ENCODE measurements at regions not wholly inside any gene's neighbourhood (a gene's known extent, or its start where the extent isn't known, plus 50 kb on each side); places are given as distances from the start of the nearest gene placed in this dataset.

DNA sequence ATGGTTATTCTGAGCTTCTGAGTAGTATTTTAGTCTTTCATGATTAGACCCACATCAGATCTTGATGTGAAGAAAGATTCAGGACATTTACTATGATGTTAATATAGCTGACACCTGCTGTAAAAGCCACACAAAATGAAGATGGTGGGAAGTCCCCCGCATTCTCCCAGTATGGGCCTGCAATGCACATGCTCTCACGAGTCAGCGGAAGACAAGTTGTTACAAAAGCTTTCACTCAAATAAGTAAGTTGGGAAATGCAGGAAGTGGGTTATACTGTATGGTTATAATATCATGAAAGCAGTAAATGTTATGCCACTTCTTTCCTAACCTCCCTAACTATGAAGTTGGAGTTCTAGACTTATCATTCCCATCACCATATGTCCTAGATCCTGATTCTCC is 171.9 kb downstream of the KLF5 start:
- TF ChIP-seq, protein P1, sequence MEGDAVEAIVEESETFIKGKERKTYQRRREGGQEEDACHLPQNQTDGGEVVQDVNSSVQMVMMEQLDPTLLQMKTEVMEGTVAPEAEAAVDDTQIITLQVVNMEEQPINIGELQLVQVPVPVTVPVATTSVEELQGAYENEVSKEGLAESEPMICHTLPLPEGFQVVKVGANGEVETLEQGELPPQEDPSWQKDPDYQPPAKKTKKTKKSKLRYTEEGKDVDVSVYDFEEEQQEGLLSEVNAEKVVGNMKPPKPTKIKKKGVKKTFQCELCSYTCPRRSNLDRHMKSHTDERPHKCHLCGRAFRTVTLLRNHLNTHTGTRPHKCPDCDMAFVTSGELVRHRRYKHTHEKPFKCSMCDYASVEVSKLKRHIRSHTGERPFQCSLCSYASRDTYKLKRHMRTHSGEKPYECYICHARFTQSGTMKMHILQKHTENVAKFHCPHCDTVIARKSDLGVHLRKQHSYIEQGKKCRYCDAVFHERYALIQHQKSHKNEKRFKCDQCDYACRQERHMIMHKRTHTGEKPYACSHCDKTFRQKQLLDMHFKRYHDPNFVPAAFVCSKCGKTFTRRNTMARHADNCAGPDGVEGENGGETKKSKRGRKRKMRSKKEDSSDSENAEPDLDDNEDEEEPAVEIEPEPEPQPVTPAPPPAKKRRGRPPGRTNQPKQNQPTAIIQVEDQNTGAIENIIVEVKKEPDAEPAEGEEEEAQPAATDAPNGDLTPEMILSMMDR (IDR thresholded peaks at IDR 0.05; ENCODE audit: poor library complexity, severe bottlenecking): no peak
- Histone ChIP-seq H3K4me1 (ENCODE audit: insufficient read depth, poor library complexity, severe bottlenecking) (no peaks in the 10 kb centered on the region), H3K27ac (ENCODE audit: poor library complexity, severe bottlenecking) (no peak overlapping the region), H3K9me3 (ENCODE audit: severe bottlenecking) (no peaks in the 10 kb centered on the region), H3K36me3 (ENCODE audit: low read depth) (no peaks in the 10 kb centered on the region), H3K27me3 (ENCODE audit: insufficient read depth, poor library complexity, severe bottlenecking) (no peaks in the 10 kb centered on the region), H3K4me3 (ENCODE audit: severe bottlenecking) (no peak overlapping the region)
- DNase-seq (ENCODE audit: low spot score): no peak
- ATAC-seq (ENCODE audit: low read depth): 0 out of 3 replicates have a peak, but pooled peaks have one; percentile 35

DNA sequence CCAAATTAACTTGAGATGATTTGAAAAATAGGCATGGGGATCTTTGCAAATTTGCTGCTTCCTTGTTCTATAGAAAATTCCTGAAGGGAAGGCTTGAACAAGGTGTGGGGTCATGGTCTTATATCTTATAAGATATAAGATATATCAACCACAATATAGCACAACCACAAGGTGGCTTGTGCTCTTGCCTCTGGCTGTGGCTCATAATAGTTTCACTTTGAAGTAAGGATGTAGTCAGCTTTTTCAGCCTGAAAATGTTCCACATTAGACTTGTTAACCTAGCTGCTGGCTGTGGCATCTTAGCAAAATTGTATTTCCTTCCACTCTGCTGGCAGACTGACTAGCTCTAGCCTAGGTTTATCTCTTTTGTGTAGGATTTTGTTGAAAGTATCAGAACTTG is 169.7 kb downstream of the KLF5 start:
- ATAC-seq (ENCODE audit: low read depth): no peak
- H3K36me3 ChIP-seq (ENCODE audit: low read depth): no peaks in the 10 kb centered on the region
- H3K4me3 ChIP-seq (ENCODE audit: severe bottlenecking): no peak overlapping the region
- TF ChIP-seq, protein P1 (IDR thresholded peaks at IDR 0.05; ENCODE audit: poor library complexity, severe bottlenecking): peak; percentile 26
- H3K27me3 ChIP-seq (ENCODE audit: insufficient read depth, poor library complexity, severe bottlenecking): no peaks in the 10 kb centered on the region
- peaks cover 10% of the 10 kb centered on the region for H3K4me1 ChIP-seq (ENCODE audit: insufficient read depth, poor library complexity, severe bottlenecking)
- no peak overlapping the region for H3K27ac ChIP-seq (ENCODE audit: poor library complexity, severe bottlenecking)
- no peaks in the 10 kb centered on the region for H3K9me3 ChIP-seq (ENCODE audit: severe bottlenecking)
- DNase-seq (ENCODE audit: low spot score): no peak

DNA sequence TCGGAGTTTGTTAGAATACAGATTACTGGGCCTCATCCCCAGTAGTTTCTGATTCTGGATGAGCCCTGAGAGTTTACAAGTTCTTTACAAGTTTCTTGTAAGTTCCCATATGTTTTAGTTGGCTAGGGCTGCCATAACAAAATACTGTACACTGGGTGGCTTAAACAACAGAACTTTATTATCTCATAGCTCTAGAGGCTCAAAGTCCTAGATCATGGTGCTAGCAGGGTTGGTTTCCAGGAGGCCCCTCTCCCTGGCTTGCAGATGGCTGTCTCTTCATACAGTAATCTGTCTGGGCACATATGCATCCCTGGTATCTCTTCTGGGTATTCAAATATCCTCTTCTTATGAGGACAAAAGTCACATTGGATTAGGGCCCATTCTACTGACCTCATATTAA is 167.2 kb downstream of the KLF5 start:
- H3K9me3 ChIP-seq (ENCODE audit: severe bottlenecking): no peaks in the 10 kb centered on the region
- DNase-seq (ENCODE audit: low spot score) (no peak), ATAC-seq (ENCODE audit: low read depth) (no peak)
- no peaks in the 10 kb centered on the region for H3K36me3 ChIP-seq (ENCODE audit: low read depth)
- TF ChIP-seq, protein P1 (IDR thresholded peaks at IDR 0.05; ENCODE audit: poor library complexity, severe bottlenecking): no peak
- no peak overlapping the region for H3K27ac ChIP-seq (ENCODE audit: poor library complexity, severe bottlenecking)
- no peak overlapping the region for H3K4me3 ChIP-seq (ENCODE audit: severe bottlenecking)
- no peaks in the 10 kb centered on the region for H3K27me3 ChIP-seq (ENCODE audit: insufficient read depth, poor library complexity, severe bottlenecking)
- H3K4me1 ChIP-seq (ENCODE audit: insufficient read depth, poor library complexity, severe bottlenecking): peaks cover 10% of the 10 kb centered on the region

DNA sequence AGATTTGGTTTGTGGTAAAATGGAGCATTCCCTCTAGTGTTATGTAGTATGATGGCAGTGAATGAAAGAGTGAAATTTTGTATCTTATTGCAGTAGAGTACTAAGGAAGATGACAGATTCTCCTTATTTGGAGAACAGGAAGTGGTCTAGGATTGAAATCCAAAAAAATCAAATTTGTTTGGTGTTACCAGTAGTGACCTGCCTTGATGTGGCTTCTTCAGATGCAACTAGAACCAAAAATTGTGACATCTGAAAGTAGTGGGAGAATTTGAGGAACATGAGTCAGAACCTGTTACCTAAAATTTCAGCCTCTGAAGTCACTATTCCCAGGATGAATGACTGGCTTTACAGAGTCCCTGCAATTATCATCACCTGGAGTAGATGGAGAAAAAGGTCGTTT is 165.9 kb downstream of the KLF5 start:
- H3K4me1 ChIP-seq (ENCODE audit: insufficient read depth, poor library complexity, severe bottlenecking): peaks cover 10% of the 10 kb centered on the region
- no peaks in the 10 kb centered on the region for H3K36me3 ChIP-seq (ENCODE audit: low read depth)
- DNase-seq (ENCODE audit: low spot score) (no peak), ATAC-seq (ENCODE audit: low read depth) (peak; percentile 54)
- no peak overlapping the region for H3K4me3 ChIP-seq (ENCODE audit: severe bottlenecking)
- H3K27ac ChIP-seq (ENCODE audit: poor library complexity, severe bottlenecking): peak overlapping the region; percentile 6
- TF ChIP-seq, protein P1 (IDR thresholded peaks at IDR 0.05; ENCODE audit: poor library complexity, severe bottlenecking): no peak
- no peaks in the 10 kb centered on the region for H3K9me3 ChIP-seq (ENCODE audit: severe bottlenecking)
- no peaks in the 10 kb centered on the region for H3K27me3 ChIP-seq (ENCODE audit: insufficient read depth, poor library complexity, severe bottlenecking)

DNA sequence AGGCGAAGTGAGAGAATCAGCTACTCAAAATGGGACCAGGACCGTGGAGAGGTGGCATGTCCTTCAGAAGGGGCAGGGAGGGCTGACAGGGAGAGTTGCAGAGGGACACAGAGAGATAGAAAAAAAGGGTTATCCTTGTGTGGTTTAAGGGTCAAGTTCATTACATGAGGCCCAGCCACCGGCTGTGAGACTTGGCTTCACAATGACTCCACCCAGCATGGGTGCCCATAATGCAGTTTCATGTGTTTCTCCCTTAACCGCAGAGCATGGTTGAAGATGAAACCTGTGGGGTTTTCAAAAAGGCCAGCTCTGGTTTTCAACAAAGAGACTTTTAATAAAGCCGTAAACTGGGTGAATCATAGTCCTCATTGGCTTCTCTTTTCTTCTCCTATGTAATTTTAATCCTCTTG is 164.6 kb downstream of the KLF5 start:
- no peak overlapping the region for H3K27ac ChIP-seq (ENCODE audit: poor library complexity, severe bottlenecking)
- no peak overlapping the region for H3K4me3 ChIP-seq (ENCODE audit: severe bottlenecking)
- DNase-seq (ENCODE audit: low spot score) (no peak), ATAC-seq (ENCODE audit: low read depth) (no peak)
- peaks cover 10% of the 10 kb centered on the region for H3K4me1 ChIP-seq (ENCODE audit: insufficient read depth, poor library complexity, severe bottlenecking)
- H3K27me3 ChIP-seq (ENCODE audit: insufficient read depth, poor library complexity, severe bottlenecking): no peaks in the 10 kb centered on the region
- no peaks in the 10 kb centered on the region for H3K36me3 ChIP-seq (ENCODE audit: low read depth)
- H3K9me3 ChIP-seq (ENCODE audit: severe bottlenecking): no peaks in the 10 kb centered on the region
- TF ChIP-seq, protein P1 (IDR thresholded peaks at IDR 0.05; ENCODE audit: poor library complexity, severe bottlenecking): no peak
